Glomerular visceral epithelial cell (primary cell): ENCODE measurements at regions not wholly inside any gene's neighbourhood (a gene's known extent, or its start where the extent isn't known, plus 50 kb on each side); places are given as distances from the start of the nearest gene placed in this dataset.

ENCODE experiments used
- DNase-seq: peaks from one replicate; pipeline ENCODE4 v3.0.0-alpha.2; 2016; ENCODE audit errors: extremely low spot score

DNA sequence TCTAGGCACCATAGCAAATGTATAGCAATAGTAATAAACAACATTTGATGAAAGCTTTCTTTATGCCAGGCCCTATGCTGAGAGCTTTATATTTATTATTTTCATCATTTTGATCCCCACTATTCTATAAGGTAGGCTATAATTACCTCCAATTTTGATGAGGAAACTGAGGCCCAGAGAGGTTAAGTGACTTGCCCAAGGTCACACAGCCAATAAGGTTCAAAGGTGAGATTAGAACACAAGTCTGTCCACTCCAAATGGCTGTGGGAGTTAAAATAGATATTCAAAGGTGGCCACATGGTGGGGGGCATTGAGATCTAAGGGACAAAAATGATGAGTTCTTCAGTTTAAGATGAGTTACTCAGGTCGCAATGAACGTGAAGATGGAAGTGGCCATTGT is 269.9 kb downstream of the BMP7 start:
- no peak for DNase-seq

DNA sequence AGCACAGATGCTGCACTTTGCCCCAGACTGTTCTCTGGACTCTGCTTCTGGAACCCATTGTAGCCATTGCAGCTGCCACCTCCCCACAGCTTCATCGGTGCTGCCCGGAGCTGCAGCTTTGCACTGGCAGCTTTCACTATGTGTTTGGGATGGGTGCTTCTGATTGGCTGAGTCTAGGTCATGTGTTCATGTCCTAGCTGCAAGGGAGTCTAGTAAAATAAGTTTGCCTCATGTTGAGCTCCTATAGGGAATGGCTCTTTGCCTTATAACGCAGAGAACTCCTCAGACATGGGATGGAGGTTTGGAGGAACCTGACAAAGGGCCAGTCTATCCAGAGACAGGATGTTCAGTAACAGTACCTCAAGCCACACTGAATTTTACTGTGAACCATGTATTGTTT is 268.0 kb downstream of the BMP7 start:
- no peak for DNase-seq

DNA sequence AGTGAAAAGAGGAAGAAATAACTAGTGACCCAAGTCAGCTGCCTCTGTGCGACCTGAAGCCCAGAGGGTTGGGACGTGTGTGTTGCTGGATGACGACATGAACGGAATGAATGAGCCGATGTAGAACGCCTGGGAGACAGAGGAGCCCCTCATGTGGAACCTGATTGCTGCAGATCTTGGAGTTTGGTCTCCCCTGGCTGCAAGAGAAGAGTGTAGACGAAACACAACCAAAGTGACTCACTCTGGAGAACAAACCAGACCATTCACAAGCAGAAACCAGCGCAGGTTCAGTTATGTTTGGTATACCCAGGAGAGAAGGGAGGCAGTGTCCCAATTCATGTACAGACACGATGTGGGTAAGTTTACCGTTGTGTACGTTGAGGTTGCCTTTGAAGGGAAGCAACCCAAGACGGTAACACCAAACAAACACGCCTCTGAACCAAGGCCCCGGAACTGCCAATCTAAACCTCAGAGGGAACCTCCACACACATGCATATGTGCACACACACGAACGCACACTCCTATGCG is 265.9 kb downstream of the BMP7 start:
- DNase-seq: no peak

DNA sequence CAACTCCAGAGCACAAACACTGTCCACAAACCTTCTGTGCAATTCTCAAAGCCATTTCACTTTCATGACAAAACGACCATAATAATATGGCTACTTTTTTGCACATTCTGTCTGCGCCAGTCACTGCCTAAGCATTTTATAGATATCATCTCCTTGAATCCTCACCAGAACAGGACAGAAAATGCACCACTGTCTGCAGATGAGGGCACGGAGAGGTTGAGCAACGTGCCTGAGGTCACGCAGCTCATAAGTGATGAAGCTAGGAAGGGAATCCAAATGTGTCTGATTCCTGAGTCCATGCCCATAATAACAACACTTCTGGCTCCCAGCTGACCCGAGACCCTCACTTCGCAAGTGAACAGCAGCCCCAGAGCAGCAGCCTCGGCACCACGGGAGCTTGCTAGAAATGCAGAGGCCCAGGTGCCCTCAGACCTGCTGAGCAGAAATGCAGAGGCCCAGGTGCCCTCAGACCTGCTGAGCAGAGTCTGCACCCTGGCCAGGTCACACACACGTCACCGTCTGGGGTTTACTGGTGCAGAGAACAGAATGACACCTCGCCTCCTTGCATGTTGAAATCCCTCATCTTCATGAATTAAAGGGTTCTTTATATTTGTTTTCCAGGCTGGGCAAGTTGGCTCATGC is 265.2 kb downstream of the BMP7 start:
- no peak for DNase-seq

DNA sequence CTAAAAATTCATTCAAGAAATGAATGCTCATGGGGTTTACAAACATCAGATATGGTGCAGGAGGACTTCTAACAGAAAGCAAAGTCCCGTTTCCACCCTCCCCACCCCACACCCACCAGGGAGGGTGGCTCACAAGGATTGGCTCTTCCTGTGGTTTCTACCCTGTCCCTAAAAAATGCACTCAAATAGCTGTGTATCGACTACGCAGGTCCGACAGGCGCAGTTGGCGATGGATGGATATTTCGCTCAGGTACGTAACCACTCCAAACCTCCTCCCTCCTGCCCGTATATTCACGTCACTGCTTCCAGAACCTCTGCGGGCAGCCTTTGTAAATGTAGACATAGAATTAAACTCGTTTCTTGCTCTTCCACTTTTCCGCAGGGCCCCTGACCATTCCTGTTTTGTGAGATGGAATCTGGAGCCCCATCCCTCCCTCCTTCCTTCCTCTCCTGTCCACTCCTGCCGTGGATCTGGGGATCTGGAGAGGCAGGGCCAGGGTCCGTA is 264.3 kb downstream of the BMP7 start:
- no peak for DNase-seq

DNA sequence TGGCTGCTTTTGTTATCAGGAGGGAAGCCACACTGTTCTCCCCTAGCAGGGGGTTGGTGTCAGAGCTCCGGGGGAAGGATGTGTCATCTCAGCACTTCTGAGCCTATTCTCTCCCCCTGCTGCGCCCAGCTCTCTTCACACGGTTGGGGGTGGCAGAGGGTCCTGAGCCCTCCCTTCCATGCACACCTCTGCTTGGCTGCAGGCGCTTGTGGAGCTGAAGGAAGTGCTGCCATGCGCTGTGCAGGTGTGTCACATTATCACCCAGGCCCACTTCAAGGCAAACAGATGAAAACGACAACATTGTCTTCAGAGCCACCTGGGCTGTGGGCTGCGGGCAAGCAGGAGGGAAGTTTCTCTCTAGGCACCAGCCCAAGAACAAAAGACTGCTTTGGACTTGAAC is 263.4 kb downstream of the BMP7 start:
- no peak for DNase-seq

DNA sequence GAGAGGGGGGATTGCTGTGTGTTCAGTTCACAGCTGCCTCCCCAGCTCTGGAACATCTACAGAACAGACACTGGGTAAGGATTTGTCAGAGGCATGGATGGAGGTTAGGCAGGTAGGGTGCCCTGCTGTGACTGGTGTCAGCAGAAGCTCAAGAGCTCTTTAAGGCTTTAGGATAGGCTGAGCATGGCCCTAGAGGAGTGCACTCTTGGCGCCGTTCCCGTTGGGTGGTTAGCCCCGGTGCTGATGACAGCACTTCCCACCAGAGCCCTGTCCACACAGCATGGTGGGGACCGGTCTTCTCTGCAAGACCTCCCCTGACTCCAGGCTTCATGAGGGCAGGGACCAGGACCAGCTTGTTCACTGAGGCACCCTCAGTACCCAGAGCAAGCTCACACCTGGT is 262.0 kb downstream of the BMP7 start:
- DNase-seq: no peak

DNA sequence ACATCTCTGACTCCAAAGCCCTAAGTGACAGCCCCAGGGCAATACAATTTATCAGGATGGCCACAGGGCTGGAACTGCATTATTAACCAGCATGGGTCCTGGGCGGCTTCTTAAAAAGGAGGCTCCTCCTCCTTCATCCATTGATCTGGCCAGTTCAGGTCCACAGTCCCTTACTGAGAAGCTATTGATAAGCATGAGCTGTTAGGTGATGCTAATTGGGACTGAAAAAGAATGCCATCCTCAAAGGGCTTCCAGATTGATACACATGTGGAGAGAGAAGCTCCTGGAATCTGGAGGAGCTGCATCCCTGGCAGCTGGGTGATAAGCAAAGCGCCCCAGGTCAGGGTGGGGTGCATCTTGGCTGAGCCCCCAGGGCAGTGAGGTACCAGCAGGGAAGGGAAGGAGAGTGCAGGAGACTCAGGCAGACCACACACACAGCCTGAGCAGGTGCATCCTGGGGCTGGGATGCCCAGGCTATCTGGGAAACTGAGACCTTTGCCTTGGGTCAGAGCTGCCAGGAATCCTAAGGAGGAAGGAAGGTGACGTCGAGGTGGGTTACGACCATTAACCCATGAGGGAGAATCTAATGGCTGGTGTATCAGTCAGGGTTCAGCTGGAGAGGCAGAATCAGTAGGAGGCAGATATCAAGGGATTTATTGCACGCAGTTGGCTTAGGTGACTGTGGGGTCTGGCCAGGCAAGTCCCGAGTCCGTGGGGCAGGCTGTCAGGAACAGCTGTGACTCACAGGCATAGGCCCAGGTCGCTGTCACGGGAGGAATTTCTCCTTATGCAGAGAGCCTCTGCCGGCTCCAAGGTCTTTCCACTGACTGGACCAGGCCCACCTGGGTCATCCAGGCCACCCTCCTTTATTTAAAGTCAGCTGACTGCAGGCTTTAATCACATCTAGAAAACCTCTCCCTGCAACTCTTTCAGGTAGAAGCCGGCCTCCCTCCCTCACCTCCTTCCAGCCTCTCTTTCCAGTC is 261.2 kb downstream of the BMP7 start:
- no peak for DNase-seq

DNA sequence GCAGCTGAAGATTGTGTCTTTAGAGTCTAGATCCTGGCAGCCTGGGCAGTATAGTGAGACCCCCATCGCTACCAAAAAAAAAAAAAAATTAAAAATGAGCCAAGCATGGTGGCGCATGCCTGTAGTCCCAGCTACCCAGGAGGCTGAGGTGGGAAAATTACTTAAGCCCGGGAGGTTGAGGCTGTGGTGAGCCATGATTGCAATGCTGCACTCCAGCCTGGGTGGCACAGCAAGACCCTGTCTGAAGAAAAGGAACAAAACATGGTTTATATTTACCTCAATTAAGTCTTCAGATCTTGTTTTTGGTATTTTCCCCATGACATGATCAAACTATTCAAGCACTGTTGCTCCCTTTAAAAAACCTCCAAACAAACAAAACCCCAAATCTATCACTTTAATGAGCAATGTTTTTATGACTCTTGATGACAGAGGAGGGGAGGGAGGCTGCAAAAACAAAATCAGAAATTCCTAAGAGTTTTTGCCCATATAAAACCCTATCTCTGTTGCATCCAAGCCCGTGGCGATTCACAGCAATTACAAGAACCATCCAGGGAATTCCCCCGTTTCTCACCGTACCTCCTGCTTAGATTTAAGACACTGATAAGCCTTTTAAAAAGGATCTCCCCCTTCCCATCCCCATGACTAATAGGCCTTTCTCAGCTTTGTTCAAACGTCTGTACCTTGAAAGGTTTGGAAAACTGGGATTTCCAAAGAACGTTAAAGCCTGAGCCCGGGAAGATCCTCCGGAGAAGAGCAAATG is 259.9 kb downstream of the BMP7 start:
- peak; percentile 16 for DNase-seq

DNA sequence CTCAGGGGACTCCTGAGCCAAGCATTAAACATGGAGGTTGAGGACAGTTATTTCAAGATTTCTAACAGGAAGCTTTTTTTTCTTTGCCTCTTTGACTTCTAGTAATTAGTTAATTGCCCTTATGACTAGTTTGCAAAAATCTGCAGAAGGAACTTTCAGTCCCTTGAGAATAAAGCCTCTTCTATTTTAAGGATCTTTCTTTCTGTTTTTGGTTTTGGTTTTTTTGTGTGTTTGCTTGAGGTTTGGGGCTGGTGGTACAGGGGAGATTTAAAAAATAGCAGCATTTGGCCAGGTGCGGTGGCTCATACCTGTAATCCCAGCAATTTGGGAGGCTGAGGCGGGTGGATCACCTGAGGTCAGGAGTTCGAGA is 259.3 kb downstream of the BMP7 start:
- DNase-seq: no peak

DNA sequence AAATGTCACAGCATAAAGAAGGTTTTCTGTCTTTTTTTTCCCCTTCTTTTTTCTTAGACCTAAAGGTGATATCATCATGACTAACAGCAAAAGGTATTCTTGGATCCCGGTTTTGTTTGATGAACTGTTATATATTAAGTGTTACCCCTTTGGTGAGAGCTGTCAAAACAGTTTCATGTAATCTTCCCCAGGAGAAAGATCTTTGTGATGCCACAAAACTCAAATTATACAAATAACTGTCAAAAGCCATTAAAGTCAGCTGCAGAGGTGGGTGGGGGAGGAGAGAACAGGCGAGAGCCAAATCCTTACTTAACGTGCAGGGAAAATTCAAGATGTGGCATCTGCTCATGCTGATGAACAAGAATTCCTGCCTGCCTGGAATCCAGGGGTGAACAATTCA is 258.2 kb downstream of the BMP7 start:
- peak; percentile 7 for DNase-seq

DNA sequence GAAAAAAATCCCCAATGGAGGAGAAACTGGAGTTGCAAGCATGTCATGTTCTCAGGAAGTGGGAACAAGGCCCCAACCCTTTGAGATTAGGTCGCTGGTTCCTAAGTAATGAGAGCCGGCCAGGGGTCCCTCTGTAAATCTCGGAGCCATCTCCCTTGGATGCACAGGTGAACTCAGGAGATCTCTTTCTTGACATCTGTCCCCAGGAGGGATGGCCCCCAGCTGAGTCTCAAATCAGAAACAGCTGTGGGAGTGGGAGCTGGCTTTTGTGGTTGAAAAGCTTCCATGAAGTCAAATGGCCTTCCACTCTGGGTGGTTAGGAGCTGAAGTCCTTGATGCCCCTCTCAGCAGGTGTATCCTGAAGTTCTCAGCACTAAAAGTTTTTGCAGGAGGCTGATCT is 257.1 kb downstream of the BMP7 start:
- no peak for DNase-seq

DNA sequence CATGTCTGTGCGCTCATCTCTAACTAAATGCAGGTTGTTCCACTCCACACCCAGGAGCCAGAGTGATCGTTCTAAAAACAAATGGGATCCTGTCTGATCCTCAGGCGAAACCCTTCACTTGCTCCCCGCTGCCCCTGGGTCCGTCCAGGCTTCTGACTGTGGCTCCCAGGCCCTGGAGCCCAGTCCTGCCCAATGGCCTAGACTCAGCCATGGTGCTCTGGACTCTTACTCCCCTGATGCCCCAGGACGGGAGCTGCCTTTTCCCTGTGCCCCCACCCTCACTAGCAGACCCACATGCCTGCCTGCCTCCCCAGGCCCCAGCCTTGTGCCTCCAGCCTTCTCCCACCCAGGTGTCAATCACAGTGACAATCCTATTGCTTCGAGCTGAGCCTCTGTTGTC is 256.7 kb downstream of the BMP7 start:
- DNase-seq: no peak

DNA sequence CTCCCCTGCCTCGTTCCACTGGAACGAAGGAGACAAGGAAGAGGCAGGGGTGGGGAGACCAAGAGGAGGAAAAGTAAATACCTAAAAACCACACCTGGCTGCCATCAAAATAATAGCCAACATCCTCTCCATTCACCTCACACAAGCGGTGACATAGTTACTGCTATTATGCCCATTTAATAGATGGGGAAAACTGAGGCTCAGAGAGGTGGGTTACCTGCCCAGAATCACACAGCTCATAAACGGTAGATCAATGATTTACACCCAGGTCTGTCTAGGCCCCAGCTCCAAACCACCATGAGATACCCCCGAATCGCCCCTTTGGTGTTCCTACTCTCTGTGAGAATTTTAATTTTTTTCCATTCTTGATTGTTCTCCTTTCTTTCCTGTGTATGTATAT is 253.8 kb downstream of the BMP7 start:
- DNase-seq: no peak

DNA sequence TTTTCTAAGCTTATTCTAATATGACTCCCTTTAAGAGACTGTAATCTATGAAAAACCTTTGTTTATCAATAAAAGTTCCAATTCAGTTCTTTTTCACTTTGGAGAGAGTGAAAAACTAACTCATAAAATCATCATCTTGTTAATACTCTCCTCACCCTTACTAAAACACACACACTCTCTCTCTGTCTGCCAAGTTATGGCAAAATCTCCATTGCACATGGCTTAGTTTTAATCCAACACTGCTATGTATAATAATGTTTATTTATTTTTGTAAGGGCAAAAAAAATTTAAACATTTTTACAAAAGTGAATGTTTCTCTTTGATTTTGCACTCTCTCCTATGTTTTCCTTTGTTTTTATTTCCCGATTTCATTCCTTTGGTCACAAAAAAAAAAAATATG is 253.2 kb downstream of the BMP7 start:
- DNase-seq: no peak

DNA sequence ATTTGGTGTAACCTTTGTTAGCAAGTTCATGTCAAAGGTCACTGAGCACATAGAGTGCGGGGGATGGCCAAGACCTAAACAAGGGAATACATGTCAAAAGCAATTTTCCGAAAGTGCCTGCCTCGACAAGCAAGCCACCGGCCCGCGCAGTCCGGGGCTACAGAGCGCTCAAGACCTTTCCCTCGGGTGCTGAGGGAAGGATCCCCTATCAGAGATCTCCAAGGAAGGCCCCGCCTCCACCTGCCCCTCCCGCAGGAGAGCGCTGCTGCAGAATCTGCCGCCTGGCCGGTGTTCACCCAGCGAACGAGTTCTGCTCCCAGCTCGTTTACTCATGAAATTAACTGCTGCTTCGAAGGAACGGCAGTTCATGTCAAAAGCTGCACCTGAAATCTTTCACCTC is 252.7 kb downstream of the BMP7 start:
- no peak for DNase-seq

DNA sequence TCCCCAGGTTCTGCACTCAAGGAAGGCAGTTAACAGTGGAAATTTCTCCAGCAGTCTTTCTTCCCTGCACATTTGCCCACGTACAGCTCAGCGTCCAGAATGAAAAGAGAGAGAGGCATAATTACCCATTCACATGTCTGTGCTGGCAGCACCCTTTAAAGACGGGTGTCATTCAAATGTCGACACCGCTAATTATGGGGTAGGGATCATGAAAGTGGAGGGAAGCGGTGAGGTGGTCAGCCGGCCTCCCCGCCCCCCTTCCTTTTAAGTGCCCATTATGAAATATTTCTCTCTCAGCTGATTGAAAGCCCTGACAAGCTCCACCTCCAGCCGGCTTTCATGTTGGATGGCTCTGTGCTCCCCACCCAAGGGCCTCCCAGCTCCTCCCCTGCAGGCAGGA is 246.1 kb downstream of the BMP7 start:
- no peak for DNase-seq

DNA sequence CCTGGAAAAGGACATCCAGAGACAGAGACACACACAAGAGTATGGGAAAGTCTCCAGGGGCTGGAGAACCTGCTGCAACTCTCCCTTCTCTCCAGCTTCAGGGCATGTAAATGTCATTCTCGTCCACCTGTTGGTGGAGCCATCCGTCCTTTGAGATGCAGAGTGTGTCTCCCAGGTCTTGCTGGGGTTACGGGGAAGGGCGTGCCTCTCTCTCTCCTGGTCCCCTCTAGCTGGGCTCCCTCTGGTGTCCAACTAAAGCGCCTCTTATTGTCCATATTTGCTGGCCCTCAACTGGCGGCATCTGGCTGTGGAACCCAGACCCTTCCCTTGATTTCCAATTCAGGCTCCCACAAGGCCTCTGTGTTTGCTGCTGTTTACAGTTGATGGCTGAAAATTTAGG is 244.1 kb downstream of the BMP7 start:
- no peak for DNase-seq

DNA sequence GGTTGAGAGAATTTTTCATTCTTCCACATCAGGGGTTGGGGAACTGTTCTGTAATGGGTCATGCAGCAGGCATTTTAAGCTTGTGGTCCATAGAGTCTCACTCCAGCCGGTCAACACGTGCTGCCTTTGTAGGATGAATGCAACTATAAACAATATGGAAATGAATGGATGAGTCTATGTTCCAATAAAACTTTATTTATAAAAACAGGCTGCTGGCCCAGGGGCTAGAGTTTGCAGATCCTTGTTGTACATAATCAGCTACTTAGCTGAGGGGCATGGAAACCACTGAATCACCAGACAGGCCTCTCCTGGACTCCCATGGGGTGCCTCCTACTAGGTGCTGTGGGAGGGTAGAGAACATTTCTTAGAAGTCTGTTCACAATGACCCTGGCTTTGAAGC is 243.4 kb downstream of the BMP7 start:
- DNase-seq: no peak

DNA sequence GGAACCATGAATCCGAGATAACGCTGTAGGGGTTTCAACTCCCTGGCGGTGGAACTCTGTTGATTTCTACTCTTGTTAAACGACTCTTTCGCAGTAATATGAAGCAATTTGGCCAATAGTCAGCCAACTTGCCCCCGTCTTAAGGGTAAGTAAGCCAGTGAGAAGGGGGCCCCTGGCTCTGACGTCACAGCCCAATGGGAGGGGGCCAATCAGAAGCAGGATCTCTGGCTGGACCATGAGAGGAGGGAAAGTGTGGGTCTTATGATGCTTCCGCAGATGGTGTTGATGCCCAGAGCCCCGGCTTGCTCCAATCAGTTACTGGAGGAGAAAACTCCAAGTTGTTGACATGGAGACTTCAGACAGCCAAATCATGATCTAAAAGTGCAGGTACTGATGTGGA is 242.4 kb downstream of the BMP7 start:
- no peak for DNase-seq

DNA sequence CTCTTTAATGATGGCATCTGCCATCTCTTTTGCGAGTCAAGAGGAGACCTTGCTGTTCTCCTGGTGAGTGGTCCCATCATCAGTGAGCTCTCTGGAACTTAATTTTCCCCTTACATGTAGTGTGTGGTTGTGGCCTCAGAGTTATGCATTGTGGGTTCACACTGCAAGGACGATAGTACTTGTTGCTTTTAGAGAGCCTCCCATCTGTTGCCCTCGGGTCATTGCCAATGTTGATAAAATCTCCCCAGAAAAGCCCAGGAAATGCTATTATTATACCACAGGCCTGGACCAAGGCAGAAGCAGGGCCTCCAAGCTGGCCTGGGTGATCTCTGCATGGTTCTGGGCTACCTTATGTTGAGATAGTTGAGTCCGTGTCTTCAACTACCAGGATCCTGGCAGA is 241.6 kb downstream of the BMP7 start:
- no peak for DNase-seq

DNA sequence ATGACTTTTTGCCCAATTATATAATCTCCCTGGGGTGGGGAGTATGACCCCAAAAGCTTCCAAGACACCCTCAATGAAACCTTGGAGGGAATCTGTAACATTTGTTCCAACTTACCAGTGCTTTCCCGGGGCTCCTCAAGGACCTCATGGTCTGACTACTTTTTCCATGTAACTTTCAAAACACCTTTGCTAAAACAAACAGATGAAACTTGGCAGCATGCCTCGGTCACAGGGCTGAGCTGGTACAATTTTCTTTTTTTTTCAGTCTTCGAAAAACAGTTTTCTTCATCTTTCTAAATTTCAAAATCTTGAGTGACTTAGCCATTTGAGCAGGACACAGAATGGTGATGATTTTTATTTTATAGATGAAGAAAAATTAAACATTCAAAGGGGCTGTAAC is 241.2 kb downstream of the BMP7 start:
- no peak for DNase-seq
